GM12892 (cell line): ENCODE measurements at regions not wholly inside any gene's neighbourhood (a gene's known extent, or its start where the extent isn't known, plus 50 kb on each side); places are given as distances from the start of the nearest gene placed in this dataset.

ENCODE experiments used
- POLR2A ChIP-seq: IDR thresholded peaks from 2 replicates; pipeline ENCODE4 v1.6.1; 2011; ENCODE audit warnings: low read depth, low read length, control low read depth
- POLR2AphosphoS5 ChIP-seq: IDR thresholded peaks from 2 replicates; pipeline ENCODE4 v1.6.1; 2011; ENCODE audit warnings: low read depth, low read length, control low read depth

DNA sequence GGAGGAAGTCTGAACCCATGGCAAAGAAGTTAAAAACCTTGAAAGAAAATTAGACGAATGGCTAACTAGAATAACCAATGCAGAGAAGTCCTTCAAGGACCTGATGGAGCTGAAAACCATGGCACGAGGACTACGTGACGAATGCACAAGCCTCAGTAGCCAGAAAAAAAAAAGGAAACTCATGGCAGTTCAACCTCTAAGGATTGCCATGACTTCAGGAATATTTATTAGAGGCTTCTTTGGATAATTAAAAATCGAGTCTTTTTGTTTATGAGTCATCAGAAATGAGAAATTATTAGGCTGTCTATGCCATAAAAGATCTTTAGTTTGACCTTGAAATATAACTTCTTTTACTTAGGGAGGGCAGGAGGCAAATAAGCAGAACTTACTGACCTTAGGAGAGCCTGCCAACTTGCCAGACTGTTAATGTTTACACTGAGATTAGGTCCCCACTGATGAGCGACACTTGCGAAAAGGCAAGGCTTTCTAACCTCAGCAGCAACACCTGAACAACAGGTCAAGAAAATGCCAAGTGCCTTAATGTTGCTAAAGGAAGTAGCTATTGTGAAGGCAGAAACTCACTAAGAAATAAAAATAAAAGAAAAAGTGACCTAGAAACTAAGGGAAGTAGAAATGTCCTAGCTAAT is 55.2 kb upstream of the TUSC1 start:
- TF ChIP-seq POLR2A (no peak), POLR2AphosphoS5 (no peak)
